SU-DHL-6 (cell line): ENCODE measurements at regions not wholly inside any gene's neighbourhood (a gene's known extent, or its start where the extent isn't known, plus 50 kb on each side); places are given as distances from the start of the nearest gene placed in this dataset.

Source experiments
- H2AFZ ChIP-seq: fragments of 200-600 bp; sonication (generic); 2 replicates; pipeline ENCODE4 v1.6.1; 2014; ENCODE audit warnings: low read depth, mild to moderate bottlenecking, moderate library complexity, mixed read lengths, antibody characterized with exemption, low read length; ENCODE audit not compliant: severe bottlenecking
- H3F3A ChIP-seq: fragments of 200-600 bp; shearing (Covaris generic); 2 replicates; pipeline ENCODE4 v1.6.0; 2016; ENCODE audit warnings: antibody characterized with exemption, mild to moderate bottlenecking; ENCODE audit not compliant: insufficient read depth
- H3K27ac ChIP-seq: fragments of 200-600 bp; sonication (generic); 2 replicates; pipeline ENCODE4 v1.5.1; 2016; ENCODE audit warnings: low read depth, mild to moderate bottlenecking, low read length, moderate library complexity, mixed read lengths
- H3K27me3 ChIP-seq: fragments of 200-600 bp; sonication (generic), shearing (Covaris generic); 2 replicates; pipeline ENCODE4 v1.6.0; 2014; ENCODE audit warnings: mild to moderate bottlenecking, low read length
- H3K36me3 ChIP-seq: fragments of 200-600 bp; sonication (generic); 2 replicates; pipeline ENCODE4 v1.6.1; 2014; ENCODE audit warnings: mild to moderate bottlenecking, low read length, mixed read lengths
- H3K4me2 ChIP-seq: fragments of 300-600, 200-600 bp; shearing (Covaris generic), sonication (generic); 2 replicates; pipeline ENCODE4 v1.6.0; 2014; ENCODE audit warnings: low read length, low read depth, mild to moderate bottlenecking; ENCODE audit not compliant: poor library complexity, severe bottlenecking
- H3K4me3 ChIP-seq: fragments of 200-600 bp; sonication (generic); 2 replicates; pipeline ENCODE4 v1.5.1; 2014; ENCODE audit warnings: antibody characterized with exemption, low read length, mild to moderate bottlenecking, mixed read lengths; ENCODE audit not compliant: insufficient read depth, poor library complexity, severe bottlenecking
- H3K79me2 ChIP-seq: fragments of 200-600 bp; sonication (generic); 2 replicates; pipeline ENCODE4 v1.6.1; 2014; ENCODE audit warnings: mild to moderate bottlenecking, low read length, moderate library complexity; ENCODE audit not compliant: insufficient read depth
- H3K9ac ChIP-seq: fragments of 200-600 bp; sonication (generic); 2 replicates; pipeline ENCODE4 v1.7.0; 2014; ENCODE audit warnings: mild to moderate bottlenecking, low read length
- H3K9me2 ChIP-seq: fragments of 200-600 bp; sonication (generic); replicated peaks from 2 replicates; pipeline ENCODE4 v1.6.1; 2014; ENCODE audit warnings: low read length; ENCODE audit not compliant: insufficient read depth
- H3K9me3 ChIP-seq: fragments of 200-600 bp; sonication (generic); 2 replicates; pipeline ENCODE4 v1.6.1; 2014; ENCODE audit warnings: low read length, mixed read lengths; ENCODE audit not compliant: insufficient read depth
- H4K20me1 ChIP-seq: fragments of 200-600 bp; sonication (generic); 2 replicates; pipeline ENCODE4 v1.6.1; 2014; ENCODE audit warnings: low read depth, mild to moderate bottlenecking, antibody characterized with exemption, low read length, moderate library complexity, mixed read lengths
- EZH2phosphoT487 ChIP-seq: fragments of 200-600 bp; sonication (generic), shearing (Covaris generic); conservative IDR thresholded peaks from 2 replicates; pipeline ENCODE4 v1.6.1; 2018; ENCODE audit warnings: mild to moderate bottlenecking, antibody characterized with exemption, low read length, moderate library complexity, mixed read lengths
- TF ChIP-seq, protein P1 (sequence below): fragments of 200-600 bp; sonication (generic); IDR thresholded peaks from one replicate; pipeline ENCODE4 v1.5.1; 2017; ENCODE audit warnings: antibody characterized with exemption, mild to moderate bottlenecking, low read length, moderate library complexity; ENCODE audit not compliant: insufficient read depth, poor library complexity, severe bottlenecking

DNA sequence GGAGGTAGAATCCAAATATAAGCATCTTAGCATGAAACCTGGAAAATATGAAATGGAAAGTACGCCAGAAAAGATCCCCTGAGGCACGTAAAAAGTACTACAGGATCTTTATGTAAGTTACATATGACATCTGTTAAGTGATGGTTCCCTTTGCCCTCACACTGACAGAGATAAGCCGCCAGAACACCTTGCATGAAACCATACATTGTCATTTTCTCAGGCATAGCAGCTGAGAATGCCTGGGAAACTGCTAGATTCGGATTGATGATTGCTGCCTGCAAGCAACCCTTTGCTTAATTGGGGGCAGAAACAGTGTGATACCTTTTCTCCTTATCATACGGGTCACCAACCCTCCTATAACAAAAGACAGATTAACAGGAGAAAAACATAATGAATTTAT is 826.6 kb upstream of the LRRN3 start:
- Histone ChIP-seq H3K9ac (no peak overlapping the region), H3K36me3 (no peaks in the 10 kb centered on the region), H3F3A (no peaks in the 10 kb centered on the region), H3K79me2 (no peaks in the 10 kb centered on the region), H3K9me3 (no peaks in the 10 kb centered on the region), H3K4me3 (no peak overlapping the region), H2AFZ (no peak overlapping the region), H3K4me2 (no peak overlapping the region), H3K9me2 (no peaks in the 10 kb centered on the region), H4K20me1 (no peaks in the 10 kb centered on the region), H3K27me3 (no peaks in the 10 kb centered on the region), H3K27ac (no peak overlapping the region)
- TF ChIP-seq EZH2phosphoT487 = no peak
- TF ChIP-seq, protein P1, sequence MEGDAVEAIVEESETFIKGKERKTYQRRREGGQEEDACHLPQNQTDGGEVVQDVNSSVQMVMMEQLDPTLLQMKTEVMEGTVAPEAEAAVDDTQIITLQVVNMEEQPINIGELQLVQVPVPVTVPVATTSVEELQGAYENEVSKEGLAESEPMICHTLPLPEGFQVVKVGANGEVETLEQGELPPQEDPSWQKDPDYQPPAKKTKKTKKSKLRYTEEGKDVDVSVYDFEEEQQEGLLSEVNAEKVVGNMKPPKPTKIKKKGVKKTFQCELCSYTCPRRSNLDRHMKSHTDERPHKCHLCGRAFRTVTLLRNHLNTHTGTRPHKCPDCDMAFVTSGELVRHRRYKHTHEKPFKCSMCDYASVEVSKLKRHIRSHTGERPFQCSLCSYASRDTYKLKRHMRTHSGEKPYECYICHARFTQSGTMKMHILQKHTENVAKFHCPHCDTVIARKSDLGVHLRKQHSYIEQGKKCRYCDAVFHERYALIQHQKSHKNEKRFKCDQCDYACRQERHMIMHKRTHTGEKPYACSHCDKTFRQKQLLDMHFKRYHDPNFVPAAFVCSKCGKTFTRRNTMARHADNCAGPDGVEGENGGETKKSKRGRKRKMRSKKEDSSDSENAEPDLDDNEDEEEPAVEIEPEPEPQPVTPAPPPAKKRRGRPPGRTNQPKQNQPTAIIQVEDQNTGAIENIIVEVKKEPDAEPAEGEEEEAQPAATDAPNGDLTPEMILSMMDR = no peak

DNA sequence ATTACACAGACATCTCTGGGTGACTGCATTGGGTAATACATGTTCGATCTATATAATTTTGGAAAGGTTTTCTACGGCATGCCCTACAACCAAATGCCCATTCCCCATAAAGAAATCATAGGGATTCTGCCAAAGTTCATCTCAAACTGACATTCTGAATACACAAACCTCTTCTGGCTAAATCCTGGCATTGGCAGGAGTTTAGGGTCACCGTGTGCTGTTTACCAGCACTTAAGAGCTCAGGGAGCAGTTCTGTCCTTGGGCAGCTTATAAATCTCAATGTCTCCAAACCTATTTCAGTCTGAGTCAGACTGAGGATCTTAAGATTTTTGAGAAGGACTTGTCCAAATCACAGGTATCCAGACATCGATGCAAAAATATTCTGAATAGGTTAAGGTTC is 809.6 kb upstream of the LRRN3 start:
- H3K4me2 ChIP-seq = no peak overlapping the region
- no peak overlapping the region for H3K4me3 ChIP-seq
- no peak for TF ChIP-seq EZH2phosphoT487
- TF ChIP-seq, protein P1 = no peak
- H4K20me1 ChIP-seq = no peaks in the 10 kb centered on the region
- no peak overlapping the region for H3K9ac ChIP-seq
- no peak overlapping the region for H2AFZ ChIP-seq
- no peaks in the 10 kb centered on the region for H3K36me3 ChIP-seq
- no peaks in the 10 kb centered on the region for H3K27me3 ChIP-seq
- no peaks in the 10 kb centered on the region for H3K9me2 ChIP-seq
- H3K9me3 ChIP-seq = no peaks in the 10 kb centered on the region
- H3K27ac ChIP-seq = no peak overlapping the region
- no peaks in the 10 kb centered on the region for H3F3A ChIP-seq
- H3K79me2 ChIP-seq = no peaks in the 10 kb centered on the region

DNA sequence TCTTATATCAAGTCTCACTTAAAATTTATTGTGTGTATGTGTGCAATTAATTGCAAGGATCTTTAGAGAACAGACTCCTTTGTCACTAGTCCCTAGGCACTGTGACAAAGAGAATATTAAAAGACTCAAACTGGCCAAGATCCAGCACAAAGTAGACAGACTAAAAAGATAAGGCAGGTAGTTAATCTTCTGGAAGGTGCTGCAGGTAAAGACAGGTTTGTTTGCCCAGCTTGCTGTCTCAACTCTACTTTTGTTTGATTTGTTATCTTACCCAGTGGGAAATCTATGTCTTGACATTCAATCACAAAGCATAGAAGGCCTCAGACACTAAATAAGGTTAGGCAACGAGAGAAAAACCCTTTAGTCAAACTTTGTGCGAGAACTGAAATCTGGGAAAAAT is 807.9 kb upstream of the LRRN3 start:
- Histone ChIP-seq H4K20me1 (no peaks in the 10 kb centered on the region), H2AFZ (no peak overlapping the region), H3K27ac (no peak overlapping the region), H3F3A (no peaks in the 10 kb centered on the region), H3K4me3 (no peak overlapping the region), H3K4me2 (no peak overlapping the region), H3K36me3 (no peaks in the 10 kb centered on the region), H3K9me2 (no peaks in the 10 kb centered on the region), H3K79me2 (no peaks in the 10 kb centered on the region), H3K9ac (no peak overlapping the region), H3K27me3 (no peaks in the 10 kb centered on the region), H3K9me3 (no peaks in the 10 kb centered on the region)
- TF ChIP-seq EZH2phosphoT487 = no peak
- TF ChIP-seq, protein P1 = no peak

DNA sequence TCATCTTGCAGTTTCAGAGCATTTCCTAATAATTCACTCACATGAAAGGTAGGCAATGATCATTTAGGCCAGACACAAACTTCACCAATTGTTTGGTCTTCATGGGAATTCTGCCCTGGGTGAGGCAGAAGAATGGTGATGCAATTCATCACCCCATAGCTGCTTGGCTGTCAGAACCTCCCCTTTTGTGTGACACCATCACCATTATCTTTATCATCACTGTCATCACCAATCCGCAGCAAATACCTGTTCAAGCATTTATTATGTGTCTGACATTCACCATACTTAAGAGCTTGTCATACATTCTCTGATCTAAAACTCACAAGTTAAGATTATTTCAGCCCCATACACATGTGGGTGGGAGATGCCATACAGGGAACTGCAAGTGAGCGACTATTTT is 799.5 kb upstream of the LRRN3 start:
- Histone ChIP-seq H3K27me3 (no peaks in the 10 kb centered on the region), H3K9me2 (no peaks in the 10 kb centered on the region), H3K4me3 (no peak overlapping the region), H3K36me3 (no peaks in the 10 kb centered on the region), H3K9ac (no peak overlapping the region), H2AFZ (no peak overlapping the region), H3K4me2 (no peak overlapping the region), H3K79me2 (no peaks in the 10 kb centered on the region), H3K9me3 (no peaks in the 10 kb centered on the region), H4K20me1 (no peaks in the 10 kb centered on the region), H3F3A (no peaks in the 10 kb centered on the region), H3K27ac (no peak overlapping the region)
- no peak for TF ChIP-seq EZH2phosphoT487
- TF ChIP-seq, protein P1 = no peak
